NCI-H2107 treated with DMSO at 0.1 percent for 48 hours (cell line): ENCODE measurements at regions not wholly inside any gene's neighbourhood (a gene's known extent, or its start where the extent isn't known, plus 50 kb on each side); places are given as distances from the start of the nearest gene placed in this dataset.

Source experiments
- DNase-seq: peaks from one replicate; lab custom pipeline; 2025; ENCODE audit not compliant: unreplicated experiment; lab: John Stamatoyannopoulos, UW

- DNase-seq: no peak
Measured at GRCh38 chr13:85497652-85498051, 301.6 kb downstream of the SLITRK6 start.

GRCh38 chr13:85492283-85492682, 306.9 kb downstream of the SLITRK6 start:
- no peak for DNase-seq

GRCh38 chr13:85486663-85487062, 312.6 kb downstream of the SLITRK6 start:
- DNase-seq: no peak

DNA sequence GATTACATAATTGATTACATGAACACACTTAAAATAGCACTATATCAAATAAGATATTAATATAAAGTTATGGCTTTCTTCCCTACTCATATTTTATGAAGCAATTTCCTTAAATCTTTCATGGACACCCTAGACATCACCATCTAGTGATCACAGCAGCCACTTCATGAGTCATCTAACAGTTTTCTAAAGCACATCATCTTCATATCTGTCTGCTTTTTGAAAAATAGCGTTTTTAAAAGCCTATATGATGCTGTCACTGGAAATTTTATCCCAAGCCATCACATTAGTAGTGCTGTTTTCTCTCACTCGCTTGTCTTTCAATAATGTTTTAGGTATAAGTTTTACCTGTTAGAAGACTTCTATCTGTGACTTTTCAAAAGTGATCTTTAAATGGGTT, 326.1 kb downstream of the SLITRK6 start:
- no peak for DNase-seq

DNA sequence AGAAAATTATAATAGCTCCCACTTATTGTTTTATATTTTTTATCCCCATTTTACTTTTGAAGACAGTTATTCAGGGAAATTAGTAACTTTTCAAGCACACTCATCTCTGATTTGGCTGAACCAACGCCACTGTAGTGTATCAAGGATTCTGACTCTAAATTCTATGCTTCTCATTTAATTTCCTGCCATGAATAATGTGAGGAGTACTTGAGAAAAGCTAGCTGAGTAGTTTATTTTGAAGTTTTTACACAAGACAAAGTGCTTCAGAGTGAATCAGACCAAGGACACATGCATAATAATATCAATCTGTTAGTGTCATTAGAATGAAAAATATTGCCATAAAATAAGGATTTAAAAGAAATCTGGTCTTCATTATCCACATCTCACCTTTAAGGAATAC, 329.9 kb downstream of the SLITRK6 start:
- no peak for DNase-seq

- no peak for DNase-seq
Measured at GRCh38 chr13:85462792-85463425, 336.3 kb downstream of the SLITRK6 start.

- no peak for DNase-seq
Measured at GRCh38 chr13:85461621-85462020, 337.6 kb downstream of the SLITRK6 start.

DNA sequence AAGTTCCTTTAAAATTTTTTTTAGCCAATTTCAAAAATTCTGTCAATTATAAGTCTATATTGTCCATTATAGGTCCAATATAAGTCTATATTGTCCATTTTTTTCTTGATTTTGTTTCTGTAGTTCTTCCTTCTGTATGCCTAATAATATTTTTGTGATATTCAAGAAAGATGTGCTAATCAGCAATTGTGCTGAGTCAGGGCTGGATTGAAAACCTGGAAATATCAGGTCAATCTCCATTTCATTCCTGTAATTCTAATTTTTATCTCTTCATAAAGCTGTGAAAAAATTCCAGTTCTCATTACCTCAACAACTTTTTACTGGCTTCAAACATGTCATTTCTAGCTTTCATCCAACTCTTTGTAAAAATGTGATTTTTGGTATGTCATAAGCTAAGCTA, 353.7 kb downstream of the SLITRK6 start:
- DNase-seq: no peak

DNA sequence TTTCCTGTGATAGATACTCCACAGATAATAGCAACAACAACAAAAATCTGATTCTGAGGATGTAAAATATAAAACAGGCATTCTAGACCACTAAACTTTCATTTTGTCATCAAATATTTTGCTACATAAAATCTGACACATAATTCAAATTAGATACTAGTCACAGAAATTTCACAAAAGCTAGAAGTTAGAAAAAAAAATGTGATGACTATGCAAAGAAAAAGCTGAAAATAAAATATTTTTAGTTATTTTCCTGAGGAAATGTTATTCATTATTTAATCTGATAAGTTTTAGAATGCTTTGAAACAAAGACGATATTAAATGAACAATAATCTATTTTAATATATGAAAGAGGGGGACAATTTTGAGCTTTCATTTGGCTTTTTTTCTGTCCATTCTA, 357.2 kb downstream of the SLITRK6 start:
- no peak for DNase-seq

DNA sequence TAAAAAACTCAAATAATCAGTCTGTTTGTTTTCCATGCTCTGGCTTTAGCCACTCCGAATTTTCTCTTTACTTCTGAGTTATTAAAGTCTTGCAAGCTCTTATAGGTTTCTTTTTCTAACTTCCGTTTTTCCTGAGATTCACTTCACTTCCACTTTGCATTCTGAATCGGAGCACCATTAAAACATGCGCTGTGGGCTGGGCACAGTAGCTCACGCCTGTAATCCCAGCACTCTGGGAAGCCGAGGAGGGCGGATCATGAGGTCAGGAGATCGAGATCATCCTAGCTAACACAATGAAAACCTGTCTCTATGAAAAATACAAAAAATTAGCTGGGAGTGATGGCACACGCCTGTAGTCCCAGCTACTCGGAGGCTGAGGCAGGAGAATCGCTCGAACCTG, 357.9 kb downstream of the SLITRK6 start:
- DNase-seq: no peak

DNA sequence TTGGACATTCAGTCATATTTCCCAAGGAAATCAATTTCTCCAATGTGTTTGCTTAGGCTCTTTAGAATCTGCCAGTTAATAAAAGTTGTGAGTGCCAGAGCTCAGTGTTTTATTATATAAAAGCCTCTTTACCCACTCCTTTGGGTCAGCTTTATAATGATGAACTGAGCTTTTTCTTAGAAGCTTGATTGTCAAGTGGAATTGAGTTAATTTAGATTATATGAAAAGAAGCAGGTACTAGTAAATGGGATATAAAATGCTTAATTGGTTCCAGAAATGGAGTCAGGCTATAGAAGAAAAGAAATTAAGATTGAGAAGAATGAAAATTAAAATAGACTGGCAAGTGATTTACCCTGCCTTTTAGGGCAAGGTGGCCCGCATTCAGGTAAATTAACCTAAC, 363.2 kb downstream of the SLITRK6 start:
- no peak for DNase-seq

DNA sequence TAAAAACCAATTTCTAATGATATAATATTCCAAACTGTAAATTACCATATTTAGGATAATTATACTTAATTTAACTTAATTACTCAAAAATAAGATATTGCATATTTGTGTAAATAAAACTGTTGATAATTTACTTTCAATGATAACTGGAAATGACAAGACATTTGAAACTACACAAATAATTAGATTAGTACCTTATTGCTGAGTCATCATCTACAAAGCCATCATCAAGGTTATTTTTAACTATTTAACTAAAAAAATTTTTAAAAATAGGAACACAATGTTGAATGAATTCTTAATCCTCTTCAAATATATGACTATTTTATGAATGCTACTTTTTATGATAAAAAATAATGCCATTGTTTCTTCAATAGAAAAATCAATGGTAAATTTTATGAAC, 364.3 kb downstream of the SLITRK6 start:
- no peak for DNase-seq

GRCh38 chr13:85432881-85433280, 366.3 kb downstream of the SLITRK6 start:
- DNase-seq: no peak

GRCh38 chr13:85431720-85432119, 367.5 kb downstream of the SLITRK6 start:
- DNase-seq: no peak

- DNase-seq: no peak
Measured at GRCh38 chr13:85430216-85430794, 368.9 kb downstream of the SLITRK6 start.

DNA sequence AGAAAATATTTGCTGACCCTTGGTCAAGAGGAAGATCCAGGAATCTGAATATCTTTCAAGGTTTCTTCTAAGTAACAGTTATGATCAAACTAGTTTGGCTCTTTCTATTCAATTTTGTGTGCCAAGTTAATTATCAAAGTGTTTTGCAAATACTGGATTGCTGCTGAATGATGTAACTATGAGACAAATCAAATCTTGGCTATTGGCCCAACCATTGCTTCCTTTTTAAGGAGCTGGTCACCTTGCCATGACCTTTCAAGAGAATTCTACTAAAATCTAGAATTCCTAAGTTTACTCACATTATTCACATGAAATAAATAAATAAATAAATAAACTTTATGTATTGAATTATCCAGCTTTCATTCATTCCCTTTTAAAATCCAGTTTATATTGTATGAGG, 371.8 kb downstream of the SLITRK6 start:
- DNase-seq: no peak

GRCh38 chr13:85420136-85420535, 379.1 kb downstream of the SLITRK6 start:
- DNase-seq: no peak

GRCh38 chr13:85419611-85420010, 379.6 kb downstream of the SLITRK6 start:
- no peak for DNase-seq

- DNase-seq: no peak
Measured at GRCh38 chr13:85417807-85418206, 381.4 kb downstream of the SLITRK6 start.

GRCh38 chr13:85413664-85414063, 385.6 kb downstream of the SLITRK6 start:
- no peak for DNase-seq

- DNase-seq: no peak
Measured at GRCh38 chr13:85412448-85412847, 386.8 kb downstream of the SLITRK6 start.

GRCh38 chr13:85411591-85411990, 387.6 kb downstream of the SLITRK6 start:
- DNase-seq: no peak

GRCh38 chr13:85408415-85408814, 390.8 kb downstream of the SLITRK6 start:
- DNase-seq: no peak
